Adrenal gland (tissue), 9 donors: ENCODE measurements at regions not wholly inside any gene's neighbourhood (a gene's known extent, or its start where the extent isn't known, plus 50 kb on each side); places are given as distances from the start of the nearest gene placed in this dataset.

ENCODE experiments used
- DNase-seq, 7 donors: peaks; one replicate each; pipeline ENCODE4 v3.0.0-alpha.2; 2019 to 2020
- H3K27ac ChIP-seq, 5 donors: fragments of 200-600 bp; sonication (generic) in 4 of 5; 1 replicate in 3 of 5; 2 replicates in 2 of 5; pipeline versions ENCODE4 v1.5.1 to v1.8.0; 2016 to 2020; ENCODE audit warnings: mild to moderate bottlenecking in 1 of 5
- H3K27me3 ChIP-seq: fragments of 200-600 bp; 2 replicates; pipeline ENCODE4 v1.8.0; 2021
- H3K36me3 ChIP-seq, 2 donors: fragments of 200-600 bp; replicated peaks in 1 of 2; 1 replicate in 1 of 2; 2 replicates in 1 of 2; pipeline versions ENCODE4 v1.5.1 to v1.8.0; 2018 to 2022
- H3K4me1 ChIP-seq, 2 donors: fragments of 200-600 bp; replicated peaks in 1 of 2; 1 replicate in 1 of 2; 2 replicates in 1 of 2; pipeline versions ENCODE4 v1.5.1 to v1.8.0; 2018 to 2021
- H3K4me3 ChIP-seq, 4 donors: fragments of 200-600 bp; sonication (generic) in 3 of 4; one replicate each; pipeline ENCODE4 v1.5.1; 2016 to 2018
- H3K9me3 ChIP-seq, 3 donors: fragments of 200-600 bp; sonication (generic) in 1 of 3; replicated peaks in 1 of 3; 1 replicate in 2 of 3; 2 replicates in 1 of 3; pipeline versions ENCODE4 v1.5.1 to v1.8.0; 2016 to 2021
- POLR2A ChIP-seq, 2 donors: fragments of 450-650 bp; IDR thresholded peaks; one replicate each; pipeline ENCODE4 v1.6.1; 2017; ENCODE audit warnings: antibody characterized with exemption in 2 of 2, mild to moderate bottlenecking in 2 of 2, moderate library complexity in 1 of 2
- WGBS, 4 donors: extraction: QIAGEN DNeasy Blood & Tissue Kit in 2 of 4; methylation state at CpG; one replicate each; pipeline versions ENCODE4 v1.1.5 to v1.1.7; 2013 to 2017; 5-methylcytosine and 5-hydroxymethylcytosine counted together
- intact Hi-C, 2 donors: fragments of 100-400 bp; cut with DNase I; formaldehyde crosslinking; loops; one replicate each; pipeline versions ENCODE4 v1.14.1 to v1.15.0; 2022 to 2023
- TF ChIP-seq, protein P1 (sequence below), 6 experiments: fragments of 450-650 bp in 4 of 6; fragments of 200-600 bp in 2 of 6; sonication (generic) in 1 of 6; IDR thresholded peaks; 1 replicate in 5 of 6; 2 replicates in 1 of 6; pipeline versions ENCODE4 v1.5.1 to v1.8.0; 2016 to 2021; ENCODE audit warnings: antibody characterized with exemption in 6 of 6, mild to moderate bottlenecking in 2 of 6, moderate library complexity in 1 of 6
- donor health status: healthy with polysubstance abuse.
- donor health status: Bipolar disorder and iron deficiency.
- donor health status: DM: yes; HTN: yes; CAD: no.
- donor health status: DM: no; HTN: no; CAD: no.
- donor health status: DM: no; HTN: no; CAD: no.

DNA sequence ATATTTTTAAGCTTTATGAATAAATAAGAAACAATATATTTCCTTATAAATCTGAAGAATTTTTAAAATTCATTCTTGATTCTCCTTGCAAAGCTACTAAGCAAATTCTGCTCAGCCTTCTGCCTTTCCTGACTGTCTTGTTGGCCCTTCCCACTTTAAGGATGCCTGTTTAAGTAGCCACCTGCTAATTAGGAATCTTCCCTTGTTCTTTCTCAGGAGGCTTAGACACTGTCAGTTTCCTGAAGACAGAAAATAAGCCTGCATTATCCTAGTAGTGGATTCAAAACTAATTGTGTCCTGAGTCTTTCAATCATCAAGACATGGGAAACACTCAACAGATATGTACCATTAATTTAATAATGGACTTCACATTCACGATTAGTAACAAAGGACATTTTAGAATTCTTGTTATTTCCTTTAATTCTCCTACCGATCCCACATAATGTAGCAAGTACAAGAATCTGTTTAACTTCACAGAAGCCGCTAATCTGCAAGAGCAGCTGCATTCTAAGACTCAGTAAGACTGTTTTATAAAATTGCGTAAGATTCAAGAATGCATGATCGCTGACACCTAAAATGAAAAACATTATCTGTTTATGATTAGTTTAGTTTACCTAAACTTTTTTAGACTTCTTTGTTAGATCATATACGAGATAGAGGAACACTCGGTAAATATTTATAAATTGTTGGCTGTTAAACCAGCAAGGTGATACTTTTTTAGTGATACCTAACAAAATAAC lies 445.4 kb upstream of the DSEL start:
- intact Hi-C loops = no loop called here
- DNase-seq = no peak
- Histone ChIP-seq H3K27ac (no peak overlapping the region), H3K9me3 (no peaks in the 10 kb centered on the region), H3K36me3 (no peaks in the 10 kb centered on the region), H3K4me3 (no peak overlapping the region), H3K4me1 (no peaks in the 10 kb centered on the region), H3K27me3 (no peaks in the 10 kb centered on the region)
- WGBS, 4 donors = 83 to 87% (median 84%) methylated on average over 7 of the region's 7 CpGs
- no peak for TF ChIP-seq POLR2A (IDR thresholded peaks at IDR 0.05)
- TF ChIP-seq, protein P1, sequence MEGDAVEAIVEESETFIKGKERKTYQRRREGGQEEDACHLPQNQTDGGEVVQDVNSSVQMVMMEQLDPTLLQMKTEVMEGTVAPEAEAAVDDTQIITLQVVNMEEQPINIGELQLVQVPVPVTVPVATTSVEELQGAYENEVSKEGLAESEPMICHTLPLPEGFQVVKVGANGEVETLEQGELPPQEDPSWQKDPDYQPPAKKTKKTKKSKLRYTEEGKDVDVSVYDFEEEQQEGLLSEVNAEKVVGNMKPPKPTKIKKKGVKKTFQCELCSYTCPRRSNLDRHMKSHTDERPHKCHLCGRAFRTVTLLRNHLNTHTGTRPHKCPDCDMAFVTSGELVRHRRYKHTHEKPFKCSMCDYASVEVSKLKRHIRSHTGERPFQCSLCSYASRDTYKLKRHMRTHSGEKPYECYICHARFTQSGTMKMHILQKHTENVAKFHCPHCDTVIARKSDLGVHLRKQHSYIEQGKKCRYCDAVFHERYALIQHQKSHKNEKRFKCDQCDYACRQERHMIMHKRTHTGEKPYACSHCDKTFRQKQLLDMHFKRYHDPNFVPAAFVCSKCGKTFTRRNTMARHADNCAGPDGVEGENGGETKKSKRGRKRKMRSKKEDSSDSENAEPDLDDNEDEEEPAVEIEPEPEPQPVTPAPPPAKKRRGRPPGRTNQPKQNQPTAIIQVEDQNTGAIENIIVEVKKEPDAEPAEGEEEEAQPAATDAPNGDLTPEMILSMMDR (IDR thresholded peaks at IDR 0.05) = no peak

DNA sequence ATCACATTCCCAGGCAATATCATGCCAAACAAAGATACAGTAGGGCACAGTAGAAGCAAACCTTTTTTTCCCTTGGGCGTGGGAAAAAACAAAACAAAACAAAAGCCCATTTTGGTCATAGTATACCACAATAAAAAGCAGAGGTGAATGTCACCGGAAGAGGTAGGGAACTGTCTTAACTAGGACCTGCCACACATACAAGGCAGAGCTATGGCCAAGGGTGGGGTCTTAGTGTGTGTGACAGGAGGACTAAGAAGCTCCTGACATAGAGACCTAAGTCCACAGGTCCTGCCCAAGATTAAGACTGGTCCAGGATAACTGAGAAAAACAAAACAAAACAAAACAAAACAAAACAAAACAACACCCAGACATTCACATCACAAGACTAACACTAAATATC lies 441.2 kb upstream of the DSEL start:
- H3K4me3 ChIP-seq = no peak overlapping the region
- no peaks in the 10 kb centered on the region for H3K27me3 ChIP-seq
- intact Hi-C loops = no loop called here
- TF ChIP-seq POLR2A (IDR thresholded peaks at IDR 0.05) = no peak
- TF ChIP-seq, protein P1 (IDR thresholded peaks at IDR 0.05) = no peak
- no peaks in the 10 kb centered on the region for H3K36me3 ChIP-seq
- no peaks in the 10 kb centered on the region for H3K4me1 ChIP-seq
- 79 to 87% (median 84%) methylated on average over 2 of the region's 2 CpGs for WGBS, 4 donors
- H3K9me3 ChIP-seq = no peaks in the 10 kb centered on the region
- no peak for DNase-seq
- H3K27ac ChIP-seq = no peak overlapping the region

DNA sequence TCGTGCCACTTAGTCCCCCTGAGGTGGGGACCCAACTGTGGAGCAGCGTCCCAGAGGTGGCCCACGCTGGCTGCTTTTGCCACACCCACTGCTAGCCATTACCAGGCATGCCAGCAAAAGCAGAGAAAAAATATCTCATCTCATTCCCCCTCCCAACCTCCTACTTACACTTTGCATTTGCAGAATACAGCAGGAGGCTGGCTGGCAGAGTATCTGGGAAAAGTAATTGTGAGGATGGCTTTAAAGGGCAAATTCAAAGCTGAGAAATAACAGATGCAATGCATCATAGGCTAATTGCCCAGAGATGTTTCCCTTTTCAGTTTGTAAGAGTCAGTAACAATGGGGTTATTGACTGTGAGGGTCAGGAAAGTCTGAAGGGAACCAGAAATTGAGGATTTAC lies 438.1 kb upstream of the DSEL start:
- Histone ChIP-seq H3K9me3 (no peaks in the 10 kb centered on the region), H3K36me3 (no peaks in the 10 kb centered on the region), H3K4me1 (no peaks in the 10 kb centered on the region), H3K4me3 (no peak overlapping the region), H3K27me3 (no peaks in the 10 kb centered on the region), H3K27ac (no peak overlapping the region)
- DNase-seq = no peak
- intact Hi-C loops = no loop called here
- no peak for TF ChIP-seq POLR2A (IDR thresholded peaks at IDR 0.05)
- TF ChIP-seq, protein P1 (IDR thresholded peaks at IDR 0.05) = no peak
- WGBS, 4 donors = 23 to 43% (median 30%) methylated on average over 3 of the region's 3 CpGs

DNA sequence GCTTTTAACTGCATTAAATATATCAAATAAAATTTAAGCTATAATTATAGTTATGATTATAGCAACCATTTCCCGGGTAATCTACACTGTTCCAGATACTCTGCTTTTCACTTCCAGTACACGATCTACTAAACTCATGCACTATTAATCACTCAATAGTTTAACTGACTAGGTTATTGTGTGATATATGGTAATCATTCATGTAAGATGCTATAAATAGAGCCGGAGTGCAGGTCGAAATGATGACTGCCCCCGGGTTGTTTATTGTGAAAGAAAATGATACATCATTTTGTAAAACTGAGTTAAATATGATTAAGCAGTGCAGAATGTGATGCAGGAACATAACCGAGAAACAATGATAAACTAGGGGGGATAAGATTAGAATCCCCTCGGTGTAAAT lies 434.6 kb upstream of the DSEL start:
- no peak for DNase-seq
- TF ChIP-seq, protein P1 (IDR thresholded peaks at IDR 0.05) = no peak
- TF ChIP-seq POLR2A (IDR thresholded peaks at IDR 0.05) = no peak
- intact Hi-C loops = no loop called here
- WGBS, 4 donors = 61 to 69% (median 65%) methylated on average over 7 of the region's 7 CpGs
- no peak overlapping the region for H3K27ac ChIP-seq
- no peaks in the 10 kb centered on the region for H3K36me3 ChIP-seq
- H3K27me3 ChIP-seq = no peaks in the 10 kb centered on the region
- H3K9me3 ChIP-seq = no peaks in the 10 kb centered on the region
- H3K4me1 ChIP-seq = no peaks in the 10 kb centered on the region
- H3K4me3 ChIP-seq = no peak overlapping the region
